AG10803 (cell line): ENCODE measurements at regions not wholly inside any gene's neighbourhood (a gene's known extent, or its start where the extent isn't known, plus 50 kb on each side); places are given as distances from the start of the nearest gene placed in this dataset.
A peak's percentile ranks its signal among the peaks of the same experiment; 100 is the strongest.

ENCODE experiments used
- DNase-seq: peaks from one replicate; pipeline ENCODE4 v3.0.0; 2010; ENCODE audit warnings: low read depth
- H3K4me3 ChIP-seq: 2 replicates; pipeline ENCODE4 v1.5.1; 2011; ENCODE audit warnings: mild to moderate bottlenecking, low read length, control low read depth
- CTCF ChIP-seq: conservative IDR thresholded peaks from 2 replicates; pipeline ENCODE4 v1.5.1; 2011; ENCODE audit warnings: mild to moderate bottlenecking, low read length, control low read depth, inconsistent platforms

- no peak for TF ChIP-seq CTCF
- no peak overlapping the region for H3K4me3 ChIP-seq
- DNase-seq = no peak
Measured at GRCh38 chr10:47127188-47127785, 172.7 kb upstream of the GDF10 start.

- no peak overlapping the region for H3K4me3 ChIP-seq
- no peak for TF ChIP-seq CTCF
- DNase-seq = no peak
Measured at GRCh38 chr10:47130491-47130890, 169.5 kb upstream of the GDF10 start.

- no peak overlapping the region for H3K4me3 ChIP-seq
- TF ChIP-seq CTCF = no peak
- DNase-seq = no peak
Measured at GRCh38 chr10:47133871-47134570, 166.0 kb upstream of the GDF10 start.

- no peak overlapping the region for H3K4me3 ChIP-seq
- no peak for TF ChIP-seq CTCF
- DNase-seq = peak; percentile 40
Measured at GRCh38 chr10:47136866-47137265, 163.1 kb upstream of the GDF10 start.

GRCh38 chr10:47137311-47137851 is 162.6 kb upstream of the GDF10 start:
- peak; percentile 86 for DNase-seq
- H3K4me3 ChIP-seq = no peak overlapping the region
- TF ChIP-seq CTCF = no peak

- DNase-seq = no peak
- no peak for TF ChIP-seq CTCF
- no peak overlapping the region for H3K4me3 ChIP-seq
Measured at GRCh38 chr10:47139121-47139520, 160.9 kb upstream of the GDF10 start.

- TF ChIP-seq CTCF = no peak
- DNase-seq = no peak
- no peak overlapping the region for H3K4me3 ChIP-seq
Measured at GRCh38 chr10:47140761-47141348, 159.1 kb upstream of the GDF10 start.
